K562 (cell line): ENCODE measurements at regions not wholly inside any gene's neighbourhood (a gene's known extent, or its start where the extent isn't known, plus 50 kb on each side); places are given as distances from the start of the nearest gene placed in this dataset.

Experiments used
- ATAC-seq: fragments of 200-7000 bp; cut with Tn5 transposase; 3 replicates; pipeline ENCODE4 v1.9.1; 2020; ENCODE audit warnings: moderate library complexity
- BruUV-seq: library from RNA; stranded (reverse); fragments of 400-500 nt; replicated peaks from 2 replicates; lab custom pipeline; 2021; lab: Mats Ljungman, UMichigan
- CTCF ChIA-PET: fragments of 300-600 bp; formaldehyde crosslinking; extraction: SDS; loops from one replicate; lab custom pipeline; 2021; ENCODE audit warnings: low intra/inter-chr PET ratio; lab: Yijun Ruan, JAX
- POLR2A ChIA-PET: fragments of 300-600, 350-650 bp; sonication (Branson Sonifier 250); formaldehyde crosslinking; extraction: SDS; loops from one replicate; lab custom pipeline; 2021; ENCODE audit warnings: antibody characterized with exemption, inconsistent platforms; lab: Yijun Ruan, JAX
- DNase-seq, 4 experiments: peaks; one replicate each; pipeline versions ENCODE4 v3.0.0 to v3.0.0-alpha.2; 2011 to 2018; ENCODE audit warnings: low spot score in 3 of 4, mixed read lengths in 3 of 4; ENCODE audit errors: extremely low read depth in 1 of 4
- FAIRE-seq: peaks from 2 replicates; lab custom pipeline; 2011; peaks lifted over from hg19 to GRCh38; lab: Jason Lieb, UNC
- H2AFZ ChIP-seq: 2 replicates; pipeline ENCODE4 v1.6.0; 2011; ENCODE audit warnings: low read depth, low read length, control low read depth, inconsistent platforms
- H3K27ac ChIP-seq: fragments of 200-600 bp; 3 replicates; pipeline ENCODE4 v1.8.0; 2011; ENCODE audit warnings: low read depth, mild to moderate bottlenecking, control low read depth, inconsistent platforms, low read length, moderate library complexity, mixed read lengths; ENCODE audit errors: extremely low read depth
- H3K27me3 ChIP-seq, 2 experiments: fragments of 300-600 bp in 1 of 2; 2 replicates in 1 of 2; 3 replicates in 1 of 2; pipeline versions ENCODE4 v1.6.0 to v1.8.0; 2011; ENCODE audit warnings: inconsistent platforms in 2 of 2, low read length in 2 of 2, mild to moderate bottlenecking in 1 of 2, mixed read lengths in 1 of 2, moderate library complexity in 1 of 2; ENCODE audit not compliant: control insufficient read depth in 2 of 2, insufficient read depth in 2 of 2
- H3K36me3 ChIP-seq: fragments of 300-600 bp; 3 replicates; pipeline ENCODE4 v1.8.0; 2011; ENCODE audit warnings: mild to moderate bottlenecking, low read length, inconsistent platforms; ENCODE audit not compliant: control insufficient read depth, insufficient read depth
- H3K4me1 ChIP-seq, 2 experiments: fragments of 200-600 bp in 1 of 2; replicated peaks in 1 of 2; 2 replicates in 1 of 2; 3 replicates in 1 of 2; pipeline versions ENCODE4 v1.5.1 to v1.8.0; 2011; ENCODE audit warnings: inconsistent platforms in 2 of 2, low read length in 2 of 2, mild to moderate bottlenecking in 1 of 2, mixed read lengths in 1 of 2, moderate library complexity in 1 of 2; ENCODE audit not compliant: control insufficient read depth in 2 of 2, insufficient read depth in 2 of 2
- H3K4me2 ChIP-seq: 2 replicates; pipeline ENCODE4 v1.6.1; 2011; ENCODE audit warnings: low read length, control low read depth, inconsistent platforms, mixed read lengths; ENCODE audit not compliant: insufficient read depth
- H3K4me3 ChIP-seq: fragments of 200-600 bp; sonication (generic), shearing (Covaris generic); 2 replicates; pipeline ENCODE4 v1.5.1; 2016; ENCODE audit warnings: control low read depth, inconsistent platforms
- H3K79me2 ChIP-seq: fragments of 200-600 bp; 3 replicates; pipeline ENCODE4 v1.8.0; 2011; ENCODE audit warnings: low read length, inconsistent platforms; ENCODE audit not compliant: control insufficient read depth, insufficient read depth
- H3K9ac ChIP-seq, 2 experiments: 2 replicates each; pipeline versions ENCODE4 v1.6.0 to v1.6.1; 2011; ENCODE audit warnings: low read depth in 2 of 2, low read length in 2 of 2, control low read depth in 1 of 2, inconsistent platforms in 1 of 2, mild to moderate bottlenecking in 1 of 2, mixed read lengths in 1 of 2; ENCODE audit not compliant: insufficient read depth in 1 of 2
- H3K9me1 ChIP-seq: one replicate; pipeline ENCODE4 v1.6.0; 2011; ENCODE audit warnings: inconsistent platforms, mild to moderate bottlenecking, low read length, moderate library complexity; ENCODE audit not compliant: control insufficient read depth, insufficient read depth
- H3K9me3 ChIP-seq: replicated peaks from 2 replicates; pipeline ENCODE4 v1.5.1; 2011; ENCODE audit warnings: low read depth, low read length, inconsistent platforms; ENCODE audit not compliant: control insufficient read depth, insufficient read depth
- H4K20me1 ChIP-seq: replicated peaks from 2 replicates; pipeline ENCODE4 v1.6.1; 2011; ENCODE audit warnings: low read length, inconsistent platforms, mixed read lengths; ENCODE audit not compliant: control insufficient read depth, insufficient read depth
- NELFE ChIP-seq: IDR thresholded peaks from 2 replicates; pipeline ENCODE4 v1.6.1; 2011; ENCODE audit warnings: mild to moderate bottlenecking; ENCODE audit not compliant: insufficient read depth, insufficient read length
- SRSF3 ChIP-seq: fragments of 200-400 bp; formaldehyde crosslinking; IDR thresholded peaks from 2 replicates; pipeline ENCODE4 v1.6.1; 2016; ENCODE audit warnings: mild to moderate bottlenecking, low read length, moderate library complexity; ENCODE audit not compliant: insufficient read depth
- ZNF830 ChIP-seq: fragments of 250-450 bp; sonication (Bioruptor Pico); IDR thresholded peaks from 2 replicates; pipeline ENCODE4 v1.5.0; 2021; ENCODE audit warnings: mild to moderate bottlenecking
- WGBS: fragments of 100-300 bp; shearing (Covaris generic); methylation state at CpG from one replicate; pipeline ENCODE4 v1.1.6; 2016; ENCODE audit warnings: low coverage, mixed read lengths; ENCODE audit not compliant: insufficient coverage; ENCODE audit errors: missing lambda C conversion rate; 5-methylcytosine and 5-hydroxymethylcytosine counted together
- in situ Hi-C: fragments of 300-500 bp; cut with MboI; formaldehyde crosslinking; loops from 4 replicates; pipeline ENCODE4 v1.15.0; 2018; ENCODE audit warnings: inconsistent platforms, mixed read lengths
- intact Hi-C: fragments of 100-400 bp; cut with micrococcal nuclease; formaldehyde crosslinking; loops from 2 replicates; pipeline ENCODE4 v1.14.2; 2022
- TF ChIP-seq, protein P1 (sequence below), 3 experiments: fragments of 200-800 bp in 1 of 3; sonication (Bioruptor generic) in 1 of 3; sonication (generic) in 1 of 3; formaldehyde crosslinking in 1 of 3; IDR thresholded peaks; 2 replicates each; pipeline versions ENCODE4 v1.6.1 to v1.8.0; 2016 to 2022; ENCODE audit warnings: mild to moderate bottlenecking in 2 of 3, missing compliant biosample characterization in 2 of 3, missing genetic modification characterization in 2 of 3, missing genetic modification reagents in 1 of 3

DNA sequence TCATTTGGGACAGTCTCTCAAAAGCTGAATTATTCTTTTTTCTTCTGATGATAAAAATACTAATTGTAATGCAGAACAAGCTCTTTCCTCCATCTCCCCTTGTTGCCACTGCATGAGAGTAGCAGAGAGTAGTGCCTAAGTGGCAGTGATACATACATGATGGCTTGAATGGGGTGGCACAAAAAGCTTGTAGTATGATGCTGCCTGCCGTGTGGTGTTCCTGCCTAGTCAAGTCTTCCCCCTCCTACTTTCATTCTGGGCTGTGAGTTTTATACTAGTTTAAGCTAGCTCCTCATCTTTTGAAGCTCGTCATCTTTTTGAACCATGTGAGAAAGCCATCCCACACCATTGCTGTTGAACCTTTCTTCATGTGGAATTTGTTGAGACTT, 230.5 kb downstream of the NFKBIZ start:
- no peaks in the 10 kb centered on the region for H4K20me1 ChIP-seq
- in situ Hi-C loops = no loop called here
- H3K4me2 ChIP-seq = no peak overlapping the region
- FAIRE-seq = no peak
- no peak overlapping the region for H3K9ac ChIP-seq
- DNase-seq = no peak
- H3K9me3 ChIP-seq = no peaks in the 10 kb centered on the region
- TF ChIP-seq ZNF830 (CRISPR knock-in tag) (no peak), NELFE (no peak), SRSF3 (no peak)
- TF ChIP-seq, protein P1, sequence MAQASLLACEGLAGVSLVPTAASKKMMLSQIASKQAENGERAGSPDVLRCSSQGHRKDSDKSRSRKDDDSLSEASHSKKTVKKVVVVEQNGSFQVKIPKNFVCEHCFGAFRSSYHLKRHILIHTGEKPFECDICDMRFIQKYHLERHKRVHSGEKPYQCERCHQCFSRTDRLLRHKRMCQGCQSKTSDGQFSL (CRISPR knock-in tag; IDR thresholded peaks at IDR 0.05) = no peak
- TF ChIP-seq, protein P1 (tag; IDR thresholded peaks at IDR 0.05) = no peak
- no peaks in the 10 kb centered on the region for H3K9me1 ChIP-seq
- ChIA-PET POLR2A (interaction anchor here (0.9 kb wide), 1 partner anchor 9 kb away, joined by 3 read pairs; no protein-coding TSS in a partner anchor), CTCF (no interaction called here)
- H2AFZ ChIP-seq = no peak overlapping the region
- WGBS = 0% methylated on average over 1 of the region's 2 CpGs
- no peaks in the 10 kb centered on the region for H3K36me3 ChIP-seq
- H3K4me1 ChIP-seq = no peaks in the 10 kb centered on the region
- no peaks in the 10 kb centered on the region for H3K27me3 ChIP-seq
- intact Hi-C loops = no loop called here
- ATAC-seq = no peak
- no peak overlapping the region for H3K27ac ChIP-seq
- no peaks in the 10 kb centered on the region for H3K79me2 ChIP-seq
- no TSS peak for BruUV-seq
- H3K4me3 ChIP-seq = no peak overlapping the region
